ENCODE measurements at regions not wholly inside any gene's neighbourhood (a gene's known extent, or its start where the extent isn't known, plus 50 kb on each side); places are given as distances from the start of the nearest gene placed in this dataset.

DNA sequence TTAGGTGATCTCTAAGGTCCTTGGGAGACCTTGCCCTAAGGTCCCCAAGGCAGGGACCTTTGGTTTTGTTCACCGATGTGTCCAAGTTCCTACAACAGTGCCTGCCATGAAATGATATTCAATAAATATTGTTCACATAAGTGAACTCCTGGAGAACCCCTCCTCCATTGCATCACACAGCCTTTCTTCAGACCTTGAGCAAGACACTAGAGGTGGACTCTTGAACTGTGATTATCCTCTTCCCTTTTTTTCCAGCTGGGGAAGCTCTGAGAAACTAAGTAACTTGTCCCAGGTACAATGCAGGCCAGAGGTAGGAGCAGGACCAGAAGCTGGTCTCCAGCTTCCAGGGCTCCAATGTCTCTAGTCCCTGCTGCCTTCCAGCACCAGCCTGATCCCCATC, 76.6 kb upstream of the LMO1 start:
- no peaks in the 10 kb centered on the region for H3K36me3 ChIP-seq (ENCODE audit: insufficient read depth, low read length)
- no peaks in the 10 kb centered on the region for H3K9me3 ChIP-seq (ENCODE audit: control insufficient read depth, insufficient read depth, low read length)
- H3K9ac ChIP-seq (ENCODE audit: low read depth, low read length) = no peak overlapping the region
- H3K4me1 ChIP-seq (ENCODE audit: insufficient read depth, low read length) = peaks cover 23% of the 10 kb centered on the region

DNA sequence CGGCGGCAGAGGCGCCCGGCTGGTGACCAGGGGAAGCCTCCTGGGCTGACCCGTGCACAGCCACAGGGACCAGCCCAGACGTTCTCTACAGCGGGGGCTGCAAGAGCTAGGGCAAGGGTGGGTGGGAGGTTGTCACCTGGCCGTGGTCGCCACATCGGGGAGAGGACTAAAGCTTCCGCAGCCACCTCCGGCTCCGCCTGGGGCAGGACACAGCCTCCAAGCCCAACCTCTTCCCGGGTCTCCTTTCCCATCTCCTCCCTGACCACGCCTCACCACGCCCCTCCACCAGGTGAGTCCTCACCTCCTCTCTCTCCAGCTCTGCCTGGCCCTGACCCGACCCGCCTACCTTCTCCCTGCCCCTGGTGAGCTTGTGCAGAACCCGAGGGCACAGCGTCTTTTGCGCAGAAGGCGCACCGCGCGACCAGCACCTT, 75.9 kb upstream of the LMO1 start:
- no peaks in the 10 kb centered on the region for H3K9me3 ChIP-seq (ENCODE audit: control insufficient read depth, insufficient read depth, low read length)
- H3K36me3 ChIP-seq (ENCODE audit: insufficient read depth, low read length) = no peaks in the 10 kb centered on the region
- no peak overlapping the region for H3K9ac ChIP-seq (ENCODE audit: low read depth, low read length)
- peaks cover 23% of the 10 kb centered on the region for H3K4me1 ChIP-seq (ENCODE audit: insufficient read depth, low read length)

DNA sequence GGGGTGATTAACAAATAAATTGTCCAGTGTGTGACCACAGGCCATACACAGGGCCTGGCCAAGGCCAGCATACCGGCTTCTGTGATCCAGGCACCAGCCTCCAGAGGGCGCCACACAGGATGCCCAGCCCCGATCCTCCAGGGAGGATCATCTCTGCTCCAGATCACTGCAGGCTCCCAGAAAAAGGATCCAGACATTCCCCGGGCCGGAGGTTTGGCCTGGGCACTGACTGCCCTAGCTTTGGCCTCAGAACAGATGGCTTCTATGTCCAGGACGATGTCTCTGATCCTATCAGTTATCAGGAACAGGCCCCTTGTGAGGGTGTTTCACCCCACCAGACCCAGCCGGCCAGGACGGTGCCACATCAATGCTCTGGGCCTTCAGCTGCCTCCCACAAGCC, 74.5 kb upstream of the LMO1 start:
- Histone ChIP-seq H3K4me1 (ENCODE audit: insufficient read depth, low read length) (peaks cover 30% of the 10 kb centered on the region), H3K9me3 (ENCODE audit: control insufficient read depth, insufficient read depth, low read length) (no peaks in the 10 kb centered on the region), H3K36me3 (ENCODE audit: insufficient read depth, low read length) (no peaks in the 10 kb centered on the region), H3K9ac (ENCODE audit: low read depth, low read length) (no peak overlapping the region)

DNA sequence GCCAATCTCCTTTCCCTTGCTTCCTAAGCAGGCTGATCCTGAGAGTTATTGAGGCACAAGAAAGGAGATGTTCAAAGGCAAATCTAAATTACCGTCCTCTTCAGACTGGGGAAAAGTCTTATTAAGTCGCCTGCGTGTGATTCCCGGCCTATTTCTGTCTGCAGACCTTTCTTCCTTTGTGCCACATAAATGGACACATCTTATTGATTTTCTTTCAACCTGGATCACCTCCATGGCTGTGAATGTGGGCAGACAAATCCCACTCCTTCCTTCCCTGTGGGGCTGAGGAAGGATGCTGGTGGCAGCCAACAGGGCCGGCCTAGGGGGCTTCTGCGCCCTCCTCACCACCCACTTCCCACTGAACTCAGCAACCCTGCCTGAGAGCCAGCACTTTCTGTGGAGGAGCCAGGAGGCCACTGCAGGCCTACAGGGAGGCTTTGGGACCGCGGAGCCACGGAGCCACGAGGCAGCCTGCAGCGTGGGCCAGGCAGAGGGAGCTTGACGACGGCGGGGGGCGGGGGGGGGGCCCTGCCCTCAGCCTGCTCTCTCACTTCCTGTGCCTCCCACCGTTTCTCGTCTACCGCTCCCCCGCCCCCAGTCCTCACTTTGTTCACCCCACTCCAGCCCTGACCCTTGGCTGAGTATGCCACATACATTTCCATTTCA, 73.6 kb upstream of the LMO1 start:
- Histone ChIP-seq H3K4me1 (ENCODE audit: insufficient read depth, low read length) (peaks cover 27% of the 10 kb centered on the region), H3K36me3 (ENCODE audit: insufficient read depth, low read length) (no peaks in the 10 kb centered on the region), H3K9ac (ENCODE audit: low read depth, low read length) (no peak overlapping the region), H3K9me3 (ENCODE audit: control insufficient read depth, insufficient read depth, low read length) (no peaks in the 10 kb centered on the region)

DNA sequence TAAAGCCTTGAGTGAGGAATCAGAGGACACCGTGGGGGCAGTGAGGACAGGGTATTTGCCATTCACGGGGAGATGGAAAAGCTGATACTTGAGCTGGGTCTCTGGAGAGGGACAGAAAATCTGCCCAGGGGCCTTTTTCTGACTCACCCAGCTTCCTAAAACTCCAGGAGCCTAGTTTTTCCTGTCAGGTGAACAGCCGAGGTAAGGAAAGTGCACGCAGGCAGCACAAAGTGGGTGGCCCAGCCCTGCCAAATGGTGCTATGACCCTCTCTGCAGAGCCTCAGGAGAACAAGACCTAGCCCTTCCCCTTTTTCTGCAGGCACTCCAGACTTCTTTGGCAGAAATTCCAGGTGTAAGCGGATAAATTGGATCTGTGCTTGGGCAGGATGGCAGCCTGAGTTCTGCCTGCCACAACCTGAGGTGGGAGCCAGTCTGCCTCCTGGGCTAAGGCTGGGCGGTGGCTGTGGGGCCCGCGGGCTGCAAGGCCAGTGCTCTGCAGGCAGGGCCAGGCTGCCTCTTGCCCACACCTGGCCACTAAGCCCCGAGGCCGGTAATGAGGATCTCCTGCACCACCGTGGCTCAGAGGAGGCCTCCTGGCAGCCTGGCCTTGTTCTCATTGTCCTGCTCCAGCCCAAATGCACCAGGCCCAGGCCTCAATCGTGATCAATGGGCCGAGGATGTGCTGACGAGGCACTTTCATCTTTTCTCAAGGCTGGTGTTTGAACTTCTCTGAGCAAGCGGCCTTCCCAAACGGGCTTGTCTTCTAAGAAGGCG, 72.9 kb upstream of the LMO1 start:
- H3K36me3 ChIP-seq (ENCODE audit: insufficient read depth, low read length) = no peaks in the 10 kb centered on the region
- no peaks in the 10 kb centered on the region for H3K9me3 ChIP-seq (ENCODE audit: control insufficient read depth, insufficient read depth, low read length)
- no peak overlapping the region for H3K9ac ChIP-seq (ENCODE audit: low read depth, low read length)
- H3K4me1 ChIP-seq (ENCODE audit: insufficient read depth, low read length) = peaks cover 20% of the 10 kb centered on the region

DNA sequence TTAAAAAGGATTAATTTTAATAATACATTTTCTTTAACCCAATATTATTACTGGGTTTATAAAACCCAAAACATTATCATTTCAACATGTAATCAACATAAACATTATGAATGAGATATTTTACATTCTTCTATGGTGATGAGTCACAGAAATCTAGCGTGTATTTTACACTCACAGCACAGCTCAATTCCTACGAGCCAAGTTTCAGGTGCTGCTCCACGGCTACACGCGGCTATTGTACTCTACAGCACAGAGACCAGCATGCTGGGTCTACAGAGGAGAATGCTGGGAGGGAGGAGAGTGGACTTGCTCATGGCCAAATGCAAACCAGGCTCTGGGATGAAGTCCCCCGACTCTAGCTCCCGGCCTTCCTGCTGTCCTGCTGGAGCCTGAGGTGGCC, 72.0 kb upstream of the LMO1 start:
- Histone ChIP-seq H3K9me3 (ENCODE audit: control insufficient read depth, insufficient read depth, low read length) (no peaks in the 10 kb centered on the region), H3K36me3 (ENCODE audit: insufficient read depth, low read length) (no peaks in the 10 kb centered on the region), H3K4me1 (ENCODE audit: insufficient read depth, low read length) (peaks cover 18% of the 10 kb centered on the region; the same call in 1 of the 2 replicates), H3K9ac (ENCODE audit: low read depth, low read length) (no peak overlapping the region)

DNA sequence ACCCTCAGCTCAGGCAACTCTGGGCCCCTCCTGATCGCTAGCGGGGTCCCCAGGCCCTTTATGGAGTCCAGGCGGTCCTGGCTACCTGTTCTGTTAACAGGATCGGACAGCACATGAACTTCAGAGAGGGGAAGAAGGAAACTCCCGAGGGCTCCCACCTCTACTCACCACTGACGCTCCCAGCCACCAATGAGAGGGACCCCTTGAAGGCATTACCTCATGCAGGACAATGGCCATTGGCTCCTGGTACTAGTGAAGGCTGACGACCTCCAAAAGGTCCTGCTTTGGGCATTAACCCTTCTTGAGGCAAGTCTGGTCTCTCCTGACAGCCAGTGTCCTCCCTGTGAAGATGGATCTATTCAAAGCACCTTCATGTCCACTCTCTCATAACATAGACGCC, 71.5 kb upstream of the LMO1 start:
- H3K9me3 ChIP-seq (ENCODE audit: control insufficient read depth, insufficient read depth, low read length) = no peaks in the 10 kb centered on the region
- no peak overlapping the region for H3K9ac ChIP-seq (ENCODE audit: low read depth, low read length)
- H3K36me3 ChIP-seq (ENCODE audit: insufficient read depth, low read length) = no peaks in the 10 kb centered on the region
- peaks cover 19% of the 10 kb centered on the region; the same call in 1 of the 2 replicates for H3K4me1 ChIP-seq (ENCODE audit: insufficient read depth, low read length)

DNA sequence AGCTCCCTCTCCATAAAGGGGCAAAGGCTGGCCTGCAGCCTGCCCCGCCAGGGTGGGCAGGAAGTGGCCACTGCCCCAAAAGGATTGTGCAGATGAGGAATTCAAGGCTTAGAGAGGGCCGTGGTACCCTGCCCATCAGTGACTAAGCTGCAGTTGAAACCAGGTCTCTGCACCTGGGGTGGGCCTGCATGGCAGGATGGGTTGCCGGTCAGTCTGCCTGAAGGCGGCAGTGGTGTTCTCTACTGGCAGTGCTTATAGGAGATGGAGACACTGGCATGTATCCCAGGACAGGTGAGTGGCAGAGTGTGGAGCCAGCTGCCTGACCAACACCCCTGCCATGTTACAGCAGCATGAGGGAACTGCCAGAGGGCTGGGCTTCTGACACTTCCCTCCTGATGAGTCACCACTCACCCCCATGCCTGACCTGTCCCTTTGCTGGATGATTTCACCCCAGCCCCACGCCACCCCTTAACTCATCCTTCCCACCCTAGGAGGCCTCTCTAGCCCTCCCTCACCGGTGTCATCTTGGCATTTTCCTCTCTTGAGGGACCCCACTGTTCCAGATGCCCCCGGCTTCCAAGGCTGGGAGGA, 70.2 kb upstream of the LMO1 start:
- no peak overlapping the region for H3K9ac ChIP-seq (ENCODE audit: low read depth, low read length)
- no peaks in the 10 kb centered on the region for H3K9me3 ChIP-seq (ENCODE audit: control insufficient read depth, insufficient read depth, low read length)
- H3K36me3 ChIP-seq (ENCODE audit: insufficient read depth, low read length) = no peaks in the 10 kb centered on the region
- H3K4me1 ChIP-seq (ENCODE audit: insufficient read depth, low read length) = peaks cover 21% of the 10 kb centered on the region; the same call in 1 of the 2 replicates

DNA sequence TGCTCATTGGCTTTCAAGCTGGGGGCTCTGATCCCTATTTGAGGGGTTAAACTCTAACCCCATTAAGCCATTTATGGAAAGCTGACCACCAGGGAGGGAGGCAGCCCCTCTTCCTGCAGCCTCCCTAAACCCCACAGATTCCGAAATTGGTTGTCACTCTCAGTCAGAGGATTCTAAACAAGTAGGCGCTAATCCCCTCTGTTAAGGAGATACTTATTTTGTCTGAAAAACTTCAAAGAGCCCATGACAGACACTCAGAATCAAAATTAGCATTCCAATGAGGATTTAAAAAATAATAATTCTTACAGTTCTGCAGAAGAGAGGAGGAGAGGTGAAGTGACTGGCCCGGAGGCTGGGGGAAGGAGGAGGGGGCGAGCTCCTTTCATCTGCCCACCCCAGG, 69.7 kb upstream of the LMO1 start:
- no peak overlapping the region for H3K9ac ChIP-seq (ENCODE audit: low read depth, low read length)
- no peaks in the 10 kb centered on the region for H3K9me3 ChIP-seq (ENCODE audit: control insufficient read depth, insufficient read depth, low read length)
- no peaks in the 10 kb centered on the region for H3K36me3 ChIP-seq (ENCODE audit: insufficient read depth, low read length)
- H3K4me1 ChIP-seq (ENCODE audit: insufficient read depth, low read length) = peaks cover 21% of the 10 kb centered on the region; the same call in 1 of the 2 replicates

DNA sequence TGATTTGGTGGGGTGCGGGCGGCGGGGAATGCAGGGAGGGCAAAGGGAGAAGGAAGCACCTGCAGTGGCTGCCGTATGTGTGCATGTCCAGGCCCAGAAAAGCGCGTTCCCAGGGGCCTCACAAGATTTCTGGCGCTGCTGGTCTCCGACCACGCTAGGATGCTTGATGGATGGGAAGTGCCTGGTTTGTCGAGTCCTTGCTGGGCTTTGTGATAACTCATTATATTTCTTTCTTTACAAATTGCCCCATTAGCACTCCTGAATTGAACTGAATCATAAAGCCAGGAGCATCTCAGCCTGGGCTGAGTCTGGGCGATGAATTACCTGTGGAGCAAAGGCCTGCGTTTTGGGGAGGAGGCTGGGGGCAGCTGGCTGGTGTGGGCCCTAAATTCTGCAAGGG, 69.2 kb upstream of the LMO1 start:
- Histone ChIP-seq H3K9ac (ENCODE audit: low read depth, low read length) (no peak overlapping the region), H3K9me3 (ENCODE audit: control insufficient read depth, insufficient read depth, low read length) (no peaks in the 10 kb centered on the region), H3K36me3 (ENCODE audit: insufficient read depth, low read length) (no peaks in the 10 kb centered on the region), H3K4me1 (ENCODE audit: insufficient read depth, low read length) (peaks cover 21% of the 10 kb centered on the region; the same call in 1 of the 2 replicates)

DNA sequence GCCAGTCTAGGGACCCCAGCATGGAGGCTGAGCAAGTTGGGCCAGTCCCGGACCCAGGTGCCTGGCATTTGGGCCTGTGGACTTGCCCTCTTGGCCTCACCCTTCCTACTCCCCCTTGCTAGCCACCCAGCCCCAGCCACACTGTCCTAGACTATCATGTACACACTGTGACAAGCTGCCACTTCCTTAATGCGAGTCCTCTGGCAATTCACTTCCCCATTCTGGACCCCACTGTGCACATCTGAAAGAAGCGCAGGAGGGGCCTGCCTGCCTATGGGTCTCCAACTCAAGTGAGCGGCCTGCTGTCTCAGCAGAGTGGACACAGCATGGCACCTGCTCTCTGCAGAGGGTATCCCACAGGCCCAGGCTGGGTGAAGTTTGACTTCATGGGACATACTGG, 68.5 kb upstream of the LMO1 start:
- Histone ChIP-seq H3K9me3 (ENCODE audit: control insufficient read depth, insufficient read depth, low read length) (no peaks in the 10 kb centered on the region), H3K9ac (ENCODE audit: low read depth, low read length) (no peak overlapping the region), H3K4me1 (ENCODE audit: insufficient read depth, low read length) (peaks cover 18% of the 10 kb centered on the region), H3K36me3 (ENCODE audit: insufficient read depth, low read length) (no peaks in the 10 kb centered on the region)

DNA sequence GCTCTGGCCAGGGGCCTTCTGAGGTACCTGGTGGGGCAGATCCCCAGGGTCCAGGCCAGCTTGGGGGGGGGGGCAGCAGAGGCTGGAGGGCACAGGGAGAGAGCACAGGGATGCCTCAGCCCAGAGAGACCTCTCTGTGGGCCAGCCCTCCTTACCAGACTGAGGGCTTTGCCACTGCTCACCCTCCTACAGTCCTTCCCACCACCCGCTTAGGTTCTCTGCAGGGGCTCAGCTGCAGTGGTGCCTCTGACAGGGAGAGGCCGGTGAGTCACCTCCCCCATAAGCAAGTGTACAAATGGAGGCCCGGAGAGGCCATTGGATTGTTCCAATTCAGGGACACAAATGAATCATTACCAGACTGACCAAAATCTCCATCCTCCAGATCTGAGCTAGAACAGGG, 68.1 kb upstream of the LMO1 start:
- no peaks in the 10 kb centered on the region for H3K9me3 ChIP-seq (ENCODE audit: control insufficient read depth, insufficient read depth, low read length)
- H3K36me3 ChIP-seq (ENCODE audit: insufficient read depth, low read length) = no peaks in the 10 kb centered on the region
- H3K4me1 ChIP-seq (ENCODE audit: insufficient read depth, low read length) = peaks cover 16% of the 10 kb centered on the region
- no peak overlapping the region for H3K9ac ChIP-seq (ENCODE audit: low read depth, low read length)

DNA sequence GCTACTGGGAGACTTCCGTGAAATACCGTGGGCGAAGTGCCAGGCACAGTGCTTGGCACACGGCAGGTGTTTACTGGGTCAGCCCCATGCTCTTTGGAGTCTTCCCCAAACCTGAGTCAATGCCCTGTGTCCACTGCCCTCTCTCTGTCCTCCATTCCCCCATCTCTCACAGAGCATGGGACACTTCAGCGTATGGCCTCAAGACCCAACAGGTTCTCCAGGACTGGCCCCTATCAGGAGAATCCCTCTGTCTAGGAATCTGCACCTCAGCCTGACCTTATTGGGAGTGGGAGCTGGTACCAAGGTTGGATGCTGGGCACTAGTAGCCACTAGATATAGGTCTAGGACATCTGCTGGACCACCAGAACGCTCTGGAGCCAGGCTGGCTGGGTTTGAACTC, 67.2 kb upstream of the LMO1 start:
- Histone ChIP-seq H3K36me3 (ENCODE audit: insufficient read depth, low read length) (no peaks in the 10 kb centered on the region), H3K9ac (ENCODE audit: low read depth, low read length) (no peak overlapping the region), H3K9me3 (ENCODE audit: control insufficient read depth, insufficient read depth, low read length) (no peaks in the 10 kb centered on the region), H3K4me1 (ENCODE audit: insufficient read depth, low read length) (peaks cover 12% of the 10 kb centered on the region)

DNA sequence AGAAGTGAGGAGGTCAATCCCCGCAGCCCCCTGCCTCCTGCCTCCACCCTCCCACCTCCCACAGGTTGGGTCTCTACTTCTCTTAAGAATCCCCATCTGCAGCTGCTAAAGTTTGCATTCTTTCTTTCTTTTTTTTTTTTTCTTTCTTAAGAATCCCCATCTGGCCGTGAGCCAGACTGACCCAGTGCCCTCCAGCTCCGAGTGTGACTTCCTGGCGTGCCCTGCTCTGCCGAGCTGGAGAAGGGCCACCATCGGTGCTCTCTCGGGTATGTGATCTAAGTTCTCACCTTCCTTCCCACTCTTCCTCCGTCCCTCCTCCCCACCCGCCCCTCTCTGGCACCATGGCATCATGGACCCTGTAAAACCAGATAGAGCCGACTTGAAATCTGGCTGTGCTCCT, 66.7 kb upstream of the LMO1 start:
- Histone ChIP-seq H3K9me3 (ENCODE audit: control insufficient read depth, insufficient read depth, low read length) (no peaks in the 10 kb centered on the region), H3K4me1 (ENCODE audit: insufficient read depth, low read length) (peaks cover 14% of the 10 kb centered on the region), H3K9ac (ENCODE audit: low read depth, low read length) (no peak overlapping the region), H3K36me3 (ENCODE audit: insufficient read depth, low read length) (no peaks in the 10 kb centered on the region)

DNA sequence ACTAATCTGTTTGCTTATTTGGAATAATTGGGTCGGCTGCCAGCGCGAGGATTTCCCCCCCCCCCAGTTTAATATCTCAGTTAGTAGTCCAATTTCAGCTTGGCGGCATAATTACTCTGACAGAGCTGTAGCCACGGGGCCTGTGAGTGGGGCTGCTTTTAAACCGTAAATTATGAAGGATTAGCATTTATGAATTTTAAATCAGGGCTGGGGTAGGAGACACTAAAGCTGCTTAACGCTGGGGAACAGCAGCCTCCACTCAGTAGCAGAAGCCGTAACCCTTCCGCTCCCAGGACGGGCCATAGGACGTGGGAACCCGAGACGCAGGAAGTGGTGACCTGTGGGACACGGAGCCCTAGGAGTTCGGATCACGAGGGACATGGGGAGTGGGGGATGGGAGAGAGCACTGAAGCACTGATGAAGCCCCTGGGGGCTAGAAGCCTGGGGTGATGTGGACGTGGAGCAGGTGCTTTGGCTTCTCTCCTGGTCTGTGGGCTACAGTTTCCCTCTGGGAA, 66.2 kb upstream of the LMO1 start:
- Histone ChIP-seq H3K9ac (ENCODE audit: low read depth, low read length) (no peak overlapping the region), H3K4me1 (ENCODE audit: insufficient read depth, low read length) (peaks cover 14% of the 10 kb centered on the region), H3K36me3 (ENCODE audit: insufficient read depth, low read length) (no peaks in the 10 kb centered on the region), H3K9me3 (ENCODE audit: control insufficient read depth, insufficient read depth, low read length) (no peaks in the 10 kb centered on the region)
